ENCODE measurements at regions not wholly inside any gene's neighbourhood (a gene's known extent, or its start where the extent isn't known, plus 50 kb on each side); places are given as distances from the start of the nearest gene placed in this dataset.

DNA sequence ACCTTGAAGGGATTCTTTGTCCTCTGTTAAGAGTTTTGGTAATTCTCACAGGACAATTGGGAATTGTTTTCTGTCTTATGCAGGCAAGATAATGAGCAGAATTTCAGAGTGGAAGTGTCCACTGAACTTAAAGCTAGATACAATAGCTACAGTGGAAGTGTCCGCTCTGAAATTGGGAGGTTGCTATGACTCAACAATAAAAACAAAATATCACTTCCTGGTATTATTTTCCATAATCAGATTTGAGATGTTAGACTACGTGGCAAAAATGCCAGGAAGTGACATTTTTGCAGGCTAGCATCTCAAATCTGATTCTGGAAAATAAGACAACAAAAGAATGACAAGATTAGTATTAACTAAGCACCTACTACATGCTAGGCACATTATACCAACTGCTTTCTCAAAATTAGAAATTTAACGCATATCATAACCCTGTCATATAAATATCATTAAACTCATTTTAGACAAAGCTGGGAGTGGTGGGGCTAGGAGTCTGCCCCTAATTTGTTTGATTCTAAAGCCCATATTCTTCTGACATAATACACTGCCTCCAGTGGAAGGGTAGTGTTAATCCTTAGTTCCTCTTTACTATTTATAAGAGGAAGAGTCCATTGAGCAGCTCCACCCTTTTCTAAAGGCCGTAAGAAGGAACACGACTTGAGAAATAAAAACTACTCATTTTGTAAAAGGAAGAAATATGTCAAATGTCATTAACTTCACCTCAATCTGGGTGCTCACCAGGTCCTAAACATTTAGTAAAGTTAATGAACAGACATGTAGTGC, 266.9 kb upstream of the STT3B start:
- in situ Hi-C loops (cut with HindIII; ENCODE audit: low sequenced_read_pairs) = no loop called here

DNA sequence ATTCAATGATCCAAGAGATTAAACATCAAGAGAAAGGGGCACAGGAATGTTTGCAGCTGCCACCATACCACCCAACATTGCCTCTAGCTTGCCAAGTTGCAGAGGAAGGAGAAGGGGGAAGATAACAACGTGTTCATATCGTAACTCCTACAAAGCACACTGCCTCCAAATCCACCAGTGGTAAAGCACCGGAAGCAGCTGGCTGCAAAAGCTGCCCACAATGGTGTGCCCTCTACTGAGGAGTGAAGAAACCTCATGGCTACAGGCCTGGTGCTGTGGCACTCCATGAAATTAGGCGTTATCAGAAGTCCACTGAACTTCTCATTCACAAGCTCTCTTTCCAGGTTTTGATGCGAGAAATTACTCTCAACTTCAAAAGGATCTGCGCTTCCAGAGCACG, 263.9 kb upstream of the STT3B start:
- in situ Hi-C loops (cut with HindIII; ENCODE audit: low sequenced_read_pairs) = no loop called here

DNA sequence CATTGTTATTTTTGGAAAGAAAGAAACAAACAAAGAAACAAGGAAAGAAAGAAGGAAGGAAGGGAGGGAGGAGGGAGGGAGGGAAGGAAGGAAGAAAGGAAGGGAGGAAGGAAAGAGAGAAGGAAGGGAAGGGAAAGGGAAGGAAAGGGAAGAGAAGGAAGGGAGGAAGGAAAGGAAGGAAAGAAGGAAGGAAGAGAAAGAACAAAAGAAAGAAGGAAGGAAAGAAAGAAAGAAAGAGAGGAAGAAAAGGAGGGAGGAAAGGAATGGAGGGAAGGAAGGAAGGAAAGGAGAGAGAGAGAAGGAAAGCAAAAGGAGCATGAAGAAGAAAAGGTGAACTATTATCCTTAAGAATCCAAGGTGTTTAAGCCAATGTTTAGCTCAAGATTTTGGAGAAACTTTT, 262.7 kb upstream of the STT3B start:
- in situ Hi-C loops (cut with HindIII; ENCODE audit: low sequenced_read_pairs) = no loop called here

- in situ Hi-C loops (cut with HindIII; ENCODE audit: low sequenced_read_pairs) = no loop called here
Measured at GRCh38 chr3:31274326-31275024, 258.2 kb upstream of the STT3B start.

- in situ Hi-C loops (cut with HindIII; ENCODE audit: low sequenced_read_pairs) = no loop called here
Measured at GRCh38 chr3:31275038-31275572, 257.6 kb upstream of the STT3B start.

DNA sequence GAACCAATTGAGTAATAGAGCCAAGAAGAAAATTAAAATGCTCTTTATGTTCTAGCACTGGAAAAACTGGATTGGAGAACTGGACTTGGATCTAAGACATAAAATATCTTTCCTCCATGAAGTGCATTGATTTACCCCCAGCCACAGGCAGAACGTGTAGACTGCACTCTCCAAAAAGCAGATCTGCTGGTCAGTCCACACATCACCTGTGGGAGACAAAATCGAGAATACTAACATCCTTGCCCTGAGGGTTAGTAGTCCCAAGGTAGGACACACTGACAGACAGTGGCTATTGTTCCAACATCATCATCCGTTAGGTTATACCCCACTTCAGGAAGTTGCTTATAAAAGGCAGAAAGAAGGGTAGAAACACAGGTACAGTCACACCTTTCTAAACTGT, 257.1 kb upstream of the STT3B start:
- in situ Hi-C loops (cut with HindIII; ENCODE audit: low sequenced_read_pairs) = no loop called here

DNA sequence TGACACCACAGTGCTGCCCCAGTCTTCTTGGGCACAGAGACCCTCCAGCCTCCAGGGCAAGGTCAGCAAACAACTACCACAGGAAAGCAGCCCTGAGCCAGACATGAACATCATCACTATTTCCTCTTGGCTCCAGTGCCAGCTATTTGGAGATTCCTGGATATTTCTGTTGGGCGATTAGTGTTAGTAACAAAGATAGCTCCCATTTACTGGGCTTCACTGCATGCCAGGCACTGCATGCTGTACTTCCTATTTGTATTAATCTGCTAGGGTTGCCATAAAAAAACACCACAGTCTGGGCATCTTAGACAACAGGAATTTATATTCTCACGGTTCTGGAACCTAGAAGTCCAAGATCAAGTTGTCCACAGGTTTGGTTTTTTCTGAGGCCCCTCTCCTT, 255.1 kb upstream of the STT3B start:
- in situ Hi-C loops (cut with HindIII; ENCODE audit: low sequenced_read_pairs) = no loop called here

GRCh38 chr3:31278532-31278931, 254.2 kb upstream of the STT3B start:
- in situ Hi-C loops (cut with HindIII; ENCODE audit: low sequenced_read_pairs) = no loop called here

DNA sequence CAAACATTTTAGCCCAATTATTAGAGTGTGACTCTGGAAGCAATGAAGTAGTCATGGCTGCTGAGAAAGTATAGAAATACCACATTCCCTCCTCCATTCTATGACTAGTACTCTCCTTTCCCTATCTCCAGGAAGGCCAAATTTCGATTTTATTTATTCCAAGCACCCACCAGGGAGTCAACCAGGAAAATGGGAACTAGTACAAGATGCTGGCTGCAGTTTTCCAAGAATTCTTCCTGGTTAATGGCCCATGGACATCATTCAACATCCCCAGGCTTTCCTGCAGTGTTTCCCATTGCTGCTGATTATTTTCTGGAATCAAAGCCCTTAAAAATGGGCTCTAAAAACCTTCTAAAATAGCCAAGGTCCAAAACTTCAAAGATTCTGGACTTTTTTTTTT, 247.9 kb upstream of the STT3B start:
- in situ Hi-C loops (cut with HindIII; ENCODE audit: low sequenced_read_pairs) = no loop called here

DNA sequence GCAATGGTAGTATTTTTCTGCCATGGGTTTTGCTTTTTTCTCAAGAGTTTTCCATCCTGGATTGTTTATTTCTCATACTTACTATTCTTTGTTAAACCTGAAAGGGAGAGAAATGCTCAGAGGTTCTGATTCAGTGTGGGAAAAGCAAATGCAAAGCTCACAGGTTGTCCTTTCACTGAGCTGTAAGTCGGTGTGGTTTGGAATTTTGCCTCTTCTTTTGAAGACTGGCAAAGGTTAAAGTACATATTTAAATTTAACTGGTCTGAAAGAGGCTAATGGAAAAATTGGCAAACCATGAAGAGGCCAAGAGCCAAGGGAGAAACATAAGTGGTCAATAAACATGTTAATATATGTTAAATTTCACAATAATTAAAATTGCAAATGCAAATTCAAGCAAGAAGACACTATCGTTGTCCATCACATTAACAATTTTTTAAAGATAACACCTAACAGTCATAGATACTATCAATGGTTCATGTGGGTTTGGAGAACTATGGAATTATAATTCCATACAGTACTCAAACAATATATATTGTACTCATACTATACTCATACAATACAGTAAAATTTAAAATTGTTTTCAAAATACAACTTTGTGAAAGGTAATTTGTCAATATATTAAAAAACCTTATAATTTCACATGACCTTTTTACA, 246.8 kb upstream of the STT3B start:
- in situ Hi-C loops (cut with HindIII; ENCODE audit: low sequenced_read_pairs) = no loop called here

GRCh38 chr3:31288224-31288623, 244.5 kb upstream of the STT3B start:
- in situ Hi-C loops (cut with HindIII; ENCODE audit: low sequenced_read_pairs) = no loop called here

DNA sequence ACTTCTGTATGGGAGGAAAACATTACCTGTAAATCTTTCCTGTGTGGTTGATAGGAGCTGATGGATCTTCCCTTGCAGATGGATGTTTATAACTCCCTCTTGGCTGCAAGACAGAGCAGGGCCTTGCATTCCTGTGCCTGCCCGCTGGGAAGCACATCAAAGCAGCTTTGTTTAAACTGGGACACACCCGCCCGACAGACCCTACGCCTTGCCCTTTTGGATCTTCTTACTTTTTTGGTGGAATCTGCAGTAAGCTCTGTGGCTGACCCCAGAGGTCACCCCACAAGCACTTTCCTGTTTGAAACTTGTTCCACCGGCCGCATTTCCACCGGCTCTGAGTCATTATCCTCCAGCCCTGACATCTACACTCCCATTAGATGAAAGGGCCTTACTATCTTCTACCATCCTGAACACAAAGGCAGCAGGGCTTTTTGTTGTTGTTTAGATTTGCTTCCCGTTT, 244.1 kb upstream of the STT3B start:
- in situ Hi-C loops (cut with HindIII; ENCODE audit: low sequenced_read_pairs) = no loop called here

DNA sequence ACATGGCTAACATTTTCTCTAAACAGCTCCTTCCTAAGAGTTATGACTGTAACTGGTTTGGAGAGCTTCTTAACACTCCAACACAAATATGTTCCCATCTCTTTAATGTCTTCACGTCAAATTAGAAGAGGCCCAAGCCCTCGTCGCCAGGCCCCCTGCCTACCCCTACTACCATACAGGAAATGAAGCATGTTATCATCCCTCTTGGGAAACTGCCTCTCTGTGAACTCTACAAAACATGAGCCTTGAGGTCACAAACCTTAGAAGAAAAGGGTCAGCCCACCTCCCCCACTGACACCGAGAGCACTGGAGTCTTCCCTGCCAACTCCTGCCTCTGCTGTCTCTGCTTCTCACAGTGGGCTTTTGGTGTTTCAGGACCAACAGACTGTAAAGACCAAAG, 243.1 kb upstream of the STT3B start:
- in situ Hi-C loops (cut with HindIII; ENCODE audit: low sequenced_read_pairs) = no loop called here

- in situ Hi-C loops (cut with HindIII; ENCODE audit: low sequenced_read_pairs) = loop anchor here (5.0 kb wide), 1 partner anchor 82 kb away; no protein-coding TSS in a partner anchor
Measured at GRCh38 chr3:31290046-31290445, 242.7 kb upstream of the STT3B start.

- in situ Hi-C loops (cut with HindIII; ENCODE audit: low sequenced_read_pairs) = loop anchor here (5.0 kb wide), 1 partner anchor 80 kb away; no protein-coding TSS in a partner anchor
Measured at GRCh38 chr3:31291818-31292217, 240.9 kb upstream of the STT3B start.

DNA sequence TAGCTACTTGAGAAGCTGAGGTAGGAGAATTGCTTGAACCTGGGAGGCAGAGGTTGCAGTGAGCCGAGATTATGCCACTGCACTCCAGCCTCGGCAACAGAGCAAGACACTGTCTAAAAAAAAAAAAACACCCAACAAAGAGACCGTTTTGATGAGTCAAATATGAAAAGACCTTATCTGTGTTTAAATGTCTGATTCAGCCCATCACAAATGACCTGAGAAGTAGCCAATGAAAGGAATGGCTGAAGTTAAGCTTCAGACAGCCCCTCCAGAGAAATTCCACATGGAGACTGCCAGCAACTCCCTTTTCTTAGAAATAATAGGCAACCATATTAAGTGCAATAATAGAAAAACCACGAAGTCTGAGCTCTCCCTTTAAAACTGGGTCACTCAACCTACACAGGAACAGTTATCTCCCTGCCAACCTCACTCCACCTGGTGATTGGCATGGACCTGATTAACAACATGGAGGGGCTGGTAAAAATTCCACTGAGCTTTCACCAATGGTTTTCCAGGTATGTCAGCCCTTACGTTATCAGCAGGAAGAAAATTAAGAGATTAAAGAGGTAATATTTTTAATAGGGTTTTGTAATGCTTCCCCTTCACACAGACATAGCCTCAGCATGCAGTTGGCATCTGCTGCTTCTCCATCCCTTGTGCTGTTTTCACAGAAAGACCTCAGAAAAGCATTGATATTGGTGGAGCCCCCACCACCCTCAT, 238.1 kb upstream of the STT3B start:
- in situ Hi-C loops (cut with HindIII; ENCODE audit: low sequenced_read_pairs) = loop anchor here (5.0 kb wide), 1 partner anchor 78 kb away; no protein-coding TSS in a partner anchor

DNA sequence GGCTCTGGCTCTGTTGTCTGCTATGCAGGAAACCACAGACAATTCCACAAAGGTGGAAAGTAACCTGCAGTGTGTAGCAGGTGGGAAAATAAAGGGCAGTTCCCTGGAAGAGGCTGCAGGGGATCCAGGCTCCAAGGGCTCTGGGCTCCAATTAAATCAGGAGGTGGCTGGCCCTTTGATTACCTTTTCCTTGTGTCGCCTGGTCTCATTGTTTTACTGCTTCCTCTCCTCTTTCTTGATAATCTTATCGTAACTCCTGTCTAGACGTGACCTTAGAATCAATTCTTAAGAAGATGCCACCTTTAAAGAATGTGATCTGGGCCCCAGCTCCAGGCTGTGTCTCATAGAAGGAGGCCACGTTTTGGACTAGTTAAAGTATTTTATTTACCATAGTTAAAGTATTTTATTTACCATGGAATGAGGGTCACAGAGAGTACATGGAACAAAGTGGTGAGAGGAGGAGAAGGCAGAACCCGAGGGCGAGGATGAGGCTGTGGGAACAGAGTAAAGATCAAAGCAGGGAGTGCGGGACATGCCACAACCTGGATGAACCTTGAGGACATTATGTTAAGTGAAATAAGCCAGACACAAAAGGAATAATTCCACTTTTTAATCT, 237.5 kb upstream of the STT3B start:
- in situ Hi-C loops (cut with HindIII; ENCODE audit: low sequenced_read_pairs) = no loop called here

DNA sequence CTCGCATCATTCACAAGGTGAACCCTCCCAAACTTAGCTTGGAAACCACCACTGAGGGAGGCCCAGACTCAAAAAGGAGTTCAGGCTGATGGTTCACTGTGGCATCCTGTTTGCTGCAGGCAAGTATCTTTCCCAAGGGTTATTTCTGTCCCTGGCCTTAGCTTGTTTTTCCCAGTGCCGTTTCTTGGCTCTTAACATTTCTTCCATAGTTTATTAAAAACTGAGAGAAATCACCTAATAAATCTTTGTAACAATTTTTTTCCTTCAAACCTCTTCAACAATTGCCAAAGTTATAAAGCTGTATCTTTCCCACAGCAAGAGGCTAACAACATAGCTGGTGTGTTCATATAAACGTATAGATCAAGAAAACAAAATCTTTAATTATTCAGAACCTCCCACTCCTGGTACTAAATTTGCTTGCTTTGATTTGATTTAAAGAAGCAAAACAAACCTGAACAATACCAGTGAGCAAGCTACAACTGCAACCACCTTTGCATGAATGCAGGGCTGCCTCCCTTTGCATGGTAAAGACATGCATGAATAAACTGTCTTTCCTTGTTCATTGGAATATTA, 234.9 kb upstream of the STT3B start:
- in situ Hi-C loops (cut with HindIII; ENCODE audit: low sequenced_read_pairs) = no loop called here

- in situ Hi-C loops (cut with HindIII; ENCODE audit: low sequenced_read_pairs) = no loop called here
Measured at GRCh38 chr3:31300456-31301443, 232.0 kb upstream of the STT3B start.

Measured in endothelial cell of hepatic sinusoid (primary cell).